Neural cell (in vitro differentiated cells): ENCODE measurements at regions not wholly inside any gene's neighbourhood (a gene's known extent, or its start where the extent isn't known, plus 50 kb on each side); places are given as distances from the start of the nearest gene placed in this dataset.

Source experiments
- H2AFZ ChIP-seq: fragments of 200-600, 300-800 bp; sonication (generic), shearing (Covaris generic); 2 replicates; pipeline ENCODE4 v1.6.0; 2014; ENCODE audit warnings: low read depth, mild to moderate bottlenecking, antibody characterized with exemption, low read length, moderate library complexity
- H3F3A ChIP-seq: fragments of 200-600 bp; shearing (Covaris generic); 2 replicates; pipeline ENCODE4 v1.6.1; 2016; ENCODE audit warnings: mild to moderate bottlenecking, moderate library complexity, mixed read lengths, antibody characterized with exemption, low read length; ENCODE audit not compliant: insufficient read depth, poor library complexity, severe bottlenecking
- H3K27ac ChIP-seq: fragments of 200-600, 300-800 bp; sonication (generic), shearing (Covaris generic); 2 replicates; pipeline ENCODE4 v1.5.1; 2014; ENCODE audit warnings: mild to moderate bottlenecking, low read length, moderate library complexity
- H3K27me3 ChIP-seq: fragments of 300-800, 200-600 bp; sonication (generic), shearing (Covaris generic); 2 replicates; pipeline ENCODE4 v1.6.0; 2014; ENCODE audit warnings: mild to moderate bottlenecking, low read depth, low read length, moderate library complexity; ENCODE audit not compliant: insufficient read depth
- H3K36me3 ChIP-seq: fragments of 300-800, 200-600 bp; sonication (generic), shearing (Covaris generic); 2 replicates; pipeline ENCODE4 v1.5.1; 2014; ENCODE audit warnings: mild to moderate bottlenecking, antibody characterized with exemption, low read length, moderate library complexity; ENCODE audit not compliant: insufficient read depth
- H3K4me2 ChIP-seq: fragments of 300-800, 200-600 bp; sonication (generic), shearing (Covaris generic); 2 replicates; pipeline ENCODE4 v1.6.0; 2014; ENCODE audit warnings: mild to moderate bottlenecking, low read length
- H3K4me3 ChIP-seq: fragments of 300-800, 200-600 bp; sonication (generic), shearing (Covaris generic); 2 replicates; pipeline ENCODE4 v1.5.1; 2014; ENCODE audit warnings: mild to moderate bottlenecking, low read length, moderate library complexity
- H3K79me2 ChIP-seq: fragments of 200-600 bp; shearing (Covaris generic); replicated peaks from 2 replicates; pipeline ENCODE4 v1.6.0; 2014; ENCODE audit warnings: mild to moderate bottlenecking, low read length, moderate library complexity; ENCODE audit not compliant: insufficient read depth
- H3K9ac ChIP-seq: fragments of 300-800, 200-600 bp; sonication (generic), shearing (Covaris generic); 2 replicates; pipeline ENCODE4 v1.6.1; 2016; ENCODE audit warnings: mild to moderate bottlenecking, low read length, mixed read lengths
- H3K9me2 ChIP-seq: fragments of 200-600 bp; shearing (Covaris generic); 2 replicates; pipeline ENCODE4 v1.6.1; 2016; ENCODE audit warnings: mild to moderate bottlenecking, low read length, mixed read lengths; ENCODE audit not compliant: insufficient read depth
- H3K9me3 ChIP-seq: fragments of 200-600, 300-800 bp; sonication (generic), shearing (Covaris generic); 2 replicates; pipeline ENCODE4 v1.6.1; 2016; ENCODE audit warnings: mild to moderate bottlenecking, mixed run types, low read length, moderate library complexity, mixed read lengths
- H4K20me1 ChIP-seq: fragments of 200-600 bp; shearing (Covaris generic); 2 replicates; pipeline ENCODE4 v1.6.1; 2016; ENCODE audit warnings: mild to moderate bottlenecking, mixed run types; ENCODE audit not compliant: insufficient read depth
- EP300 ChIP-seq: fragments of 450-650 bp; conservative IDR thresholded peaks from 2 replicates; pipeline ENCODE4 v1.6.1; 2014; ENCODE audit warnings: antibody characterized with exemption, mild to moderate bottlenecking, moderate library complexity; ENCODE audit not compliant: poor library complexity, severe bottlenecking
- EZH2 ChIP-seq: fragments of 200-600, 300-800 bp; shearing (Covaris generic), sonication (generic); IDR thresholded peaks from 2 replicates; pipeline ENCODE4 v1.6.1; 2014; ENCODE audit warnings: antibody characterized with exemption, low read length, borderline replicate concordance, mild to moderate bottlenecking; ENCODE audit not compliant: insufficient read depth, poor library complexity, severe bottlenecking
- MXI1 ChIP-seq: fragments of 450-650 bp; conservative IDR thresholded peaks from 2 replicates; pipeline ENCODE4 v1.6.1; 2014; ENCODE audit warnings: antibody characterized with exemption, mild to moderate bottlenecking; ENCODE audit not compliant: poor library complexity, severe bottlenecking
- POLR2AphosphoS5 ChIP-seq: IDR thresholded peaks from 2 replicates; pipeline ENCODE4 v1.6.1; 2012
- RAD21 ChIP-seq: fragments of 450-650 bp; conservative IDR thresholded peaks from 2 replicates; pipeline ENCODE4 v1.6.1; 2014; ENCODE audit warnings: antibody characterized with exemption, mild to moderate bottlenecking, moderate library complexity
- SMC3 ChIP-seq: fragments of 450-650 bp; conservative IDR thresholded peaks from 2 replicates; pipeline ENCODE4 v1.6.1; 2014; ENCODE audit warnings: antibody characterized with exemption, mild to moderate bottlenecking, moderate library complexity; ENCODE audit not compliant: poor library complexity
- TAF1 ChIP-seq: IDR thresholded peaks from 2 replicates; pipeline ENCODE4 v1.6.1; 2012; ENCODE audit warnings: low read depth
- TF ChIP-seq, protein P1 (sequence below): IDR thresholded peaks from 2 replicates; pipeline ENCODE4 v1.6.1; 2012; ENCODE audit warnings: borderline replicate concordance
- TF ChIP-seq, protein P2 (sequence below): fragments of 450-650 bp; IDR thresholded peaks from 2 replicates; pipeline ENCODE4 v1.5.1; 2014; ENCODE audit warnings: antibody characterized with exemption, mild to moderate bottlenecking, moderate library complexity; ENCODE audit not compliant: poor library complexity, severe bottlenecking

DNA sequence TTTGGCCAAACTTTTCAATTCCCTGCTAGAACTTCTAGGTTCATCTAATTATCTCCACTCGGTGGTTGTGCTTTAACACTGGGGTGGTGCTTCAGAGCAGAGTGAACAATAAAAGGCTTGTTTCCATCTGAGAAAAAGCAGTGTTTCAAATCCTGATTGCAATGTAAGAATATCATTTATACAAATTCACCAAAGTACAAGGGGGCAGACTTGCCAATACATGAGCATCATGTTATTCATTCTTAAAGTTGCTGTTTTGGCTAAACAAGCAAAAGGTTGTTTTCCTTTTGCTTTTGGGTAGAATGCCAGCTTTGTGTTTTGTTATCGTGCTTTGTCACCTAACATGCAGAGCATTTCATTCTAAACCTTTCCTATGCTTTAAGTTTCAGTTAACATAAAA lies 78.5 kb upstream of the UBAC2 start:
- Histone ChIP-seq H3K4me2 (no peak overlapping the region), H4K20me1 (no peaks in the 10 kb centered on the region), H3K27ac (no peak overlapping the region), H3K27me3 (no peaks in the 10 kb centered on the region), H3F3A (no peaks in the 10 kb centered on the region), H3K79me2 (no peaks in the 10 kb centered on the region), H3K9me2 (no peaks in the 10 kb centered on the region), H3K36me3 (no peaks in the 10 kb centered on the region), H3K4me3 (no peak overlapping the region), H3K9me3 (no peaks in the 10 kb centered on the region), H3K9ac (no peak overlapping the region), H2AFZ (no peak overlapping the region)
- no peak for TF ChIP-seq TAF1
- TF ChIP-seq MXI1 = no peak
- TF ChIP-seq POLR2AphosphoS5 = no peak
- TF ChIP-seq, protein P1, sequence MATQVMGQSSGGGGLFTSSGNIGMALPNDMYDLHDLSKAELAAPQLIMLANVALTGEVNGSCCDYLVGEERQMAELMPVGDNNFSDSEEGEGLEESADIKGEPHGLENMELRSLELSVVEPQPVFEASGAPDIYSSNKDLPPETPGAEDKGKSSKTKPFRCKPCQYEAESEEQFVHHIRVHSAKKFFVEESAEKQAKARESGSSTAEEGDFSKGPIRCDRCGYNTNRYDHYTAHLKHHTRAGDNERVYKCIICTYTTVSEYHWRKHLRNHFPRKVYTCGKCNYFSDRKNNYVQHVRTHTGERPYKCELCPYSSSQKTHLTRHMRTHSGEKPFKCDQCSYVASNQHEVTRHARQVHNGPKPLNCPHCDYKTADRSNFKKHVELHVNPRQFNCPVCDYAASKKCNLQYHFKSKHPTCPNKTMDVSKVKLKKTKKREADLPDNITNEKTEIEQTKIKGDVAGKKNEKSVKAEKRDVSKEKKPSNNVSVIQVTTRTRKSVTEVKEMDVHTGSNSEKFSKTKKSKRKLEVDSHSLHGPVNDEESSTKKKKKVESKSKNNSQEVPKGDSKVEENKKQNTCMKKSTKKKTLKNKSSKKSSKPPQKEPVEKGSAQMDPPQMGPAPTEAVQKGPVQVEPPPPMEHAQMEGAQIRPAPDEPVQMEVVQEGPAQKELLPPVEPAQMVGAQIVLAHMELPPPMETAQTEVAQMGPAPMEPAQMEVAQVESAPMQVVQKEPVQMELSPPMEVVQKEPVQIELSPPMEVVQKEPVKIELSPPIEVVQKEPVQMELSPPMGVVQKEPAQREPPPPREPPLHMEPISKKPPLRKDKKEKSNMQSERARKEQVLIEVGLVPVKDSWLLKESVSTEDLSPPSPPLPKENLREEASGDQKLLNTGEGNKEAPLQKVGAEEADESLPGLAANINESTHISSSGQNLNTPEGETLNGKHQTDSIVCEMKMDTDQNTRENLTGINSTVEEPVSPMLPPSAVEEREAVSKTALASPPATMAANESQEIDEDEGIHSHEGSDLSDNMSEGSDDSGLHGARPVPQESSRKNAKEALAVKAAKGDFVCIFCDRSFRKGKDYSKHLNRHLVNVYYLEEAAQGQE = no peak
- TF ChIP-seq SMC3 = no peak
- TF ChIP-seq, protein P2, sequence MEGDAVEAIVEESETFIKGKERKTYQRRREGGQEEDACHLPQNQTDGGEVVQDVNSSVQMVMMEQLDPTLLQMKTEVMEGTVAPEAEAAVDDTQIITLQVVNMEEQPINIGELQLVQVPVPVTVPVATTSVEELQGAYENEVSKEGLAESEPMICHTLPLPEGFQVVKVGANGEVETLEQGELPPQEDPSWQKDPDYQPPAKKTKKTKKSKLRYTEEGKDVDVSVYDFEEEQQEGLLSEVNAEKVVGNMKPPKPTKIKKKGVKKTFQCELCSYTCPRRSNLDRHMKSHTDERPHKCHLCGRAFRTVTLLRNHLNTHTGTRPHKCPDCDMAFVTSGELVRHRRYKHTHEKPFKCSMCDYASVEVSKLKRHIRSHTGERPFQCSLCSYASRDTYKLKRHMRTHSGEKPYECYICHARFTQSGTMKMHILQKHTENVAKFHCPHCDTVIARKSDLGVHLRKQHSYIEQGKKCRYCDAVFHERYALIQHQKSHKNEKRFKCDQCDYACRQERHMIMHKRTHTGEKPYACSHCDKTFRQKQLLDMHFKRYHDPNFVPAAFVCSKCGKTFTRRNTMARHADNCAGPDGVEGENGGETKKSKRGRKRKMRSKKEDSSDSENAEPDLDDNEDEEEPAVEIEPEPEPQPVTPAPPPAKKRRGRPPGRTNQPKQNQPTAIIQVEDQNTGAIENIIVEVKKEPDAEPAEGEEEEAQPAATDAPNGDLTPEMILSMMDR = no peak

DNA sequence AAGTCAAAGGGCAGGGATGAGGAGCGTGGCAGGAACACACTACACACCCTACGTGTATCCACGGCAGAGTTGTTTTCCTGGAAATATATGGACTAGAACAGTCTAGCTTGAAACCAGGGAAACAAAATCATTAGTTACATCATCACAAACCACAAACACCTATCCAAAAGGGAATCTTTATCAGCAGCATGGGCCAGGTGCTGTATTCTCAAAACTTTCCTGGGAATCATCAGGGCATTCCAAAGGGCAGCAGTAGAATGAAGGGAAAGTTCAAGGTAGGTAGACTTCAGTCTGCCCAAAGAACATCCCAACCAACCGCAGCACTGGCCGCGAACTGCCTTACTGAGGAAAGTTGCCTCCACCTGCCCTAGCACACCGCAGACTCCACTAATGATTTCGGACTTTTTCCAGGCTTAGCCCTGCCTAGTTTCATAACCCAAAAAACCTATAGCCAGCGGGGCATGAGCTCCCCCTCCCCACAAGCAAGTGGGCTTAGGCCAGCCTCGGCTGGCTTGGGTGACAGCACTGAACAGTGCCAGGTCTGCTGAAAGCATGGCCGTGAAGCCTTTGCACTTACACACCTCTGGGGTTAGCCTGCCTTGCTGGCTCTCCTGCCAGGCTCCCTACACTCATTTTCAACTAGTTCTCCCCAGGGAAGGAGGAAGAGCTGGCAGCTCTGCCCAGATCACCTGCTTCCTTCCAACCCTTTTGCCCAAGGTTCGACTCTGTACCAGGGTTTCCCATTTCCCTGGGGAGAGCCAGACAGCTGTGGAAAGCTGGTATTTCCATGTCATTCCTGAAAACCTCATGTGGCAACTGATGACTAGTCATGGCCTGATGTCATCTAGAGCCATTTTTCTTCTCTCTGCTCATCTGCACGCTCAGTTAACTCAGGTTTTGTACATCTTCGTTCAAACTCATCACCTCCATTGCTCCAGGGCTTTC lies 77.3 kb upstream of the UBAC2 start:
- no peak for TF ChIP-seq SMC3
- TF ChIP-seq RAD21 = no peak
- TF ChIP-seq, protein P2 = no peak
- TF ChIP-seq EZH2 = no peak
- TF ChIP-seq TAF1 = no peak
- TF ChIP-seq, protein P1 = no peak
- TF ChIP-seq EP300 = no peak
- TF ChIP-seq POLR2AphosphoS5 = no peak
- TF ChIP-seq MXI1 = no peak
- no peak overlapping the region for H3K9ac ChIP-seq
- H3K9me2 ChIP-seq = no peaks in the 10 kb centered on the region
- no peaks in the 10 kb centered on the region for H3K27me3 ChIP-seq
- no peak overlapping the region for H3K4me2 ChIP-seq
- no peaks in the 10 kb centered on the region for H3K79me2 ChIP-seq
- H3K9me3 ChIP-seq = no peaks in the 10 kb centered on the region
- H4K20me1 ChIP-seq = no peaks in the 10 kb centered on the region
- no peak overlapping the region for H3K27ac ChIP-seq
- no peak overlapping the region for H3K4me3 ChIP-seq
- H3K36me3 ChIP-seq = no peaks in the 10 kb centered on the region
- H2AFZ ChIP-seq = no peak overlapping the region
- no peaks in the 10 kb centered on the region for H3F3A ChIP-seq
